ENCODE measurements at regions not wholly inside any gene's neighbourhood (a gene's known extent, or its start where the extent isn't known, plus 50 kb on each side); places are given as distances from the start of the nearest gene placed in this dataset.
"Not testable (repeated sequence)": the region's sequence is repeated elsewhere in the genome, so short reads cannot be mapped to it uniquely, and the experiment has no call there.

GRCh38 chr14:80291101-80291500 lies 79.8 kb upstream of the DIO2 start:
- no peak for DNase-seq

- DNase-seq, result not testable (repeated sequence)
These were observed 75.4 kb upstream of the DIO2 start for GRCh38 chr14:80286744-80287143.

- no peak for DNase-seq
These were observed 67.2 kb upstream of the DIO2 start for GRCh38 chr14:80278293-80279023.

GRCh38 chr14:80275208-80275850 lies 64.0 kb upstream of the DIO2 start:
- DNase-seq, result no peak

GRCh38 chr14:80274310-80274709 lies 63.0 kb upstream of the DIO2 start:
- not testable (repeated sequence) for DNase-seq

- no peak for DNase-seq
These were observed 60.1 kb upstream of the DIO2 start for GRCh38 chr14:80271389-80271788.

- DNase-seq, result peak; percentile 7
These were observed 58.1 kb upstream of the DIO2 start for GRCh38 chr14:80269353-80269925.

GRCh38 chr14:80266930-80267329 lies 55.6 kb upstream of the DIO2 start:
- DNase-seq, result no peak

- no peak for DNase-seq
These were observed 53.4 kb upstream of the DIO2 start for GRCh38 chr14:80264702-80265101.

Measured in fibroblast of skin of right quadriceps (primary cell).